Sigmoid colon (tissue), 4 donors: ENCODE measurements at regions not wholly inside any gene's neighbourhood (a gene's known extent, or its start where the extent isn't known, plus 50 kb on each side); places are given as distances from the start of the nearest gene placed in this dataset.

ENCODE experiments used
- CTCF ChIP-seq, 4 experiments: fragments of 450-650 bp in 3 of 4; fragments of 200-600 bp in 1 of 4; IDR thresholded peaks; one replicate each; pipeline ENCODE4 v1.5.1; 2016 to 2019; ENCODE audit warnings: antibody characterized with exemption in 4 of 4, mild to moderate bottlenecking in 3 of 4, moderate library complexity in 2 of 4
- EP300 ChIP-seq, 4 donors: sonication (generic); formaldehyde crosslinking; IDR thresholded peaks; one replicate each; pipeline ENCODE4 v1.6.1; 2017; ENCODE audit warnings: antibody characterized with exemption in 4 of 4
- POLR2A ChIP-seq, 2 donors: fragments of 450-650 bp; IDR thresholded peaks; one replicate each; pipeline ENCODE4 v1.6.1; 2016; ENCODE audit warnings: antibody characterized with exemption in 2 of 2, mild to moderate bottlenecking in 2 of 2, moderate library complexity in 2 of 2
- POLR2AphosphoS5 ChIP-seq, 4 donors: sonication (generic); formaldehyde crosslinking; IDR thresholded peaks; one replicate each; pipeline ENCODE4 v1.6.1; 2017; ENCODE audit warnings: antibody characterized with exemption in 4 of 4

DNA sequence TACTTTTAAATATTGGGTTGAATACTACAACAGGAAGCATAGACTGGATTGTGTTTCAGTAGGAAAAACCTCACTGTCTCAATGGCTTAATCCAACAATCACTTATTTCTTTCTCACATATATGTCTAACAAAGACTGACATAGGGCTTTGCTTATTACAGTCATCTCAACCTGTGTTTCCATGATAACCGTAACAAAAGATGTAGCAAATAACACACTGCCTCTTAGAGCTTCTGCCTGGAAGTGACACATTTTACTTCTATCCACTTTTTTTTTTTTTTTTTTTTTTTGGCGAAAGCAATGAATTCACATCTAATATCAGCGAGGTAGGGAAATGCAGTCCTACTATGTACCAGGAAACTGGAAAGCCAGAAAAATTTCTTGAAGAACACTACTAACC, 204.9 kb upstream of the CDKN2B start:
- TF ChIP-seq CTCF (IDR thresholded peaks at IDR 0.05) (no peak), POLR2A (IDR thresholded peaks at IDR 0.05) (no peak), POLR2AphosphoS5 (IDR thresholded peaks at IDR 0.05) (no peak), EP300 (IDR thresholded peaks at IDR 0.05) (no peak)
